ENCODE measurements at regions not wholly inside any gene's neighbourhood (a gene's known extent, or its start where the extent isn't known, plus 50 kb on each side); places are given as distances from the start of the nearest gene placed in this dataset.

DNA sequence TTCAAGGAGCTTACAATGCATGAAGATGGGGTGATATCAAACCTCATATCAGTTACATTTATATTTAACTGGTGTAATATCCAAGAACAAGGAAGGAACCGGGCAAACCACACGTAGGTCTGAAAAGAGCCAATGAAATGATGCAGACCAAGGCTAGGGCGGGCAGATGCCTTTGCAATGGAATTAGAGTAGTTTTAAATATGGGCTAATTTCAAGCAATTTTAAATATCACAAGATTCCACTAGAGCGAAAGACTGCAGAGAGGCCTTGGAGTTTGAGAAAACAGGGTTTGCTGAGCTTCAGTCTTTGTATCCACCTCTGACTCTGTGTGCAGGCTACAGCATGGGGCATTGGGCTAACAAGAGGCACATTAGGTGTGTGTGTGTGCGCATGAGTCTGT, 53.9 kb upstream of the ZNF536 start:
- no peak for TF ChIP-seq JUND (IDR thresholded peaks at IDR 0.05; ENCODE audit: low read depth)
- in situ Hi-C loops (cut with HindIII; ENCODE audit: low pct_unique_long_range_greater_than_20kb, low sequenced_read_pairs) = no loop called here
- no peak for DNase-seq (ENCODE audit: low read depth in 1 of 2, low spot score in 1 of 2)

DNA sequence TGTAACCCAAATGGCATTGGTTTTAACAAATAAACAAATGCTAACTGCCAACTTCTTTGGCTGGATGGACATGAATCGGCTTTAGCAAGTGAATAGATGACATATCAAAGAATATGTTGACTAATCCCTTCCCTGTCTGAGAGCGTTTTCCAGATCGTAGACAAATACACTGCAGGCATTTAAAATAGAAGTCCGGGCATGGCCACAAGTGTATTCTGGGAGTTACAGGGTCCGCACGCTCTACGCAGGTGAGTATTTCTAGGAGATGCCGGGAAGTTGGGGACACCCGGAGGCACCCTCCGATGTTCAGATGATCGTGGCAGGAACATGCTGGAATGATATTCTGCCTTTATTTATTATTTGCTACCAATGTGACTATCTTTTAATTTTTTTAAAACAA, 53.2 kb upstream of the ZNF536 start:
- no peak for DNase-seq (ENCODE audit: low read depth in 1 of 2, low spot score in 1 of 2)
- TF ChIP-seq JUND (IDR thresholded peaks at IDR 0.05; ENCODE audit: low read depth) = no peak
- in situ Hi-C loops (cut with HindIII; ENCODE audit: low pct_unique_long_range_greater_than_20kb, low sequenced_read_pairs) = no loop called here

DNA sequence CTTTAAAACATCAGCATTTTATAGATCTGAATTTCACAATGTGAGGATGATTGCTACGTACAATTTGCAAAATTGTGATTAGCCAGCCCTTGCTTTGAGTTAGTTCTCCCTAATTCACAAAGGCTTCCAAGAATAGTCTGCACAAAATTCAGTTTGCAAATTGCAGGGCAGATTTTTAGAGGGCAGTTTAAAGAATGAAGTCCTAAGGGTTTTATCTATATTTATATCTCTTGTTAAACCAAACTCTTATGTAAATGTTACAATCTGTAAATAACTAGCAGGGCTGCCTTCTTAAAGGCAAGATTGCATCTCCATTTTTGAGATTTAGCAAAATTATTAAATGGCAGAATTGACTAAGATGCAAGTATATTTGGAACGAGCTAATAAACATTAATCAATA, 52.8 kb upstream of the ZNF536 start:
- TF ChIP-seq JUND (IDR thresholded peaks at IDR 0.05; ENCODE audit: low read depth) = no peak
- DNase-seq (ENCODE audit: low read depth in 1 of 2, low spot score in 1 of 2) = no peak
- in situ Hi-C loops (cut with HindIII; ENCODE audit: low pct_unique_long_range_greater_than_20kb, low sequenced_read_pairs) = no loop called here

DNA sequence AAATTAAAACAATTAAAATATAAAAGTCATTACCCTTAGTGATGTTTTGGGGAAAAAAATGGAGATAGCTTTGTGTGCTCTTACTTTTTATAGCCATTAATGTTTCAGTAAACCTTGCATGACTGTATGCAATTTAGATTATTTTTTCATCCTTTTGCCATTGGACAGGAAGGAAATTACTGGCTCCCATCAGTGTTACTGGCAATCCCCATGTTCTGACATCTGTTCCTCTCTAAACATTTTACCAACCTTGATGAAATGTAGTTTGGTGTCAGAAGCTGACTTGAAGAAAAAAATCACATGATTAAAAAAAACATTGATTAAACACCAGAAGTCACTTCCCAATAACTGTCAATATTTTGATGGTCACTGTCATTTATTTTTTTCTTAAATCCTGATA, 52.3 kb upstream of the ZNF536 start:
- in situ Hi-C loops (cut with HindIII; ENCODE audit: low pct_unique_long_range_greater_than_20kb, low sequenced_read_pairs) = no loop called here
- no peak for DNase-seq (ENCODE audit: low read depth in 1 of 2, low spot score in 1 of 2)

DNA sequence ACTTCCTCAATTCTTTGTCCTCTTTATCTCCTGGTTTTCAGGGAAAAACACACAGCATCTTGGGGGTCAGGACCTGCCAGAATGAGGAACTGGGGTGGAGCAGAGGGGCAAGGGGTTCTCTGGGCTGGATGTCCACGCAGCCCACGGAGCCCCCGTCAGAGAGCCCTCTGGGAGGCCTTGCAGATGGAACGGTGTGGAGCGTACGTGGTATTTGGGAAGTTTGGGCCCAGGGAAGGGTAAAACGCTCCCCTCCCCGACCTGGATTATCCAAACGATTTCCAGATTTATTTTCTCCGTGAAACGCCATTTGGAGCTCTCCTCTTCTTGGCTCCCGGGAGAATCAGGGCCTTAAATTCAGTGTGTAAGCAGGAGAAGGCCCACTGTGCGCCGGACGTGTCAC, 51.7 kb upstream of the ZNF536 start:
- no peak for DNase-seq (ENCODE audit: low read depth in 1 of 2, low spot score in 1 of 2)
- no peak for TF ChIP-seq JUND (IDR thresholded peaks at IDR 0.05; ENCODE audit: low read depth)
- in situ Hi-C loops (cut with HindIII; ENCODE audit: low pct_unique_long_range_greater_than_20kb, low sequenced_read_pairs) = no loop called here

More for the DNA sequence above, 52.3 kb upstream of the ZNF536 start:
- TF ChIP-seq JUND (IDR thresholded peaks at IDR 0.05; ENCODE audit: low read depth) = no peak

DNA sequence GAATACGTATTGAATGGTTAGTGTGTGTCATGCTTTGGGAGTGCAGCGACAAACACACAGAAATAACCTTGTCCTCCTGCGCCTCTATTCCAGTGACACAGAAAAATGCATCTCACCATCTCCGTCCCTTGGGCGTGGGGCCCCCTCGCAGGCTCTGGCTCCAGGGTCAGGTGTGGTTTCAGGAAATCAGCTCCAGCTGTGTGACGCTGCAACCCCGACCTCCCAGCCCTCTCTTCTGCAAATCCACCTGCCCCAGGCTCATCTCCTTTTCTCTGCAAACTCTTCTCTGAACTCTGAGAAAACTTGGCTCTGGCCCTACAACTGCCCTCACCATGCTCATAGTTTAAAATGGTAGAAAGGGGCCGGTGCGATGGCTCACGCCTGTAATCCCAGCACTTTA, 51.3 kb upstream of the ZNF536 start:
- no peak for DNase-seq (ENCODE audit: low read depth in 1 of 2, low spot score in 1 of 2)
- TF ChIP-seq JUND (IDR thresholded peaks at IDR 0.05; ENCODE audit: low read depth) = no peak
- in situ Hi-C loops (cut with HindIII; ENCODE audit: low pct_unique_long_range_greater_than_20kb, low sequenced_read_pairs) = no loop called here

Data from T47D (cell line).